Effector memory CD4-positive, alpha-beta T cell (primary cell): ENCODE measurements at regions not wholly inside any gene's neighbourhood (a gene's known extent, or its start where the extent isn't known, plus 50 kb on each side); places are given as distances from the start of the nearest gene placed in this dataset.

Experiments used
- DNase-seq, 3 donors: peaks; one replicate each; pipeline ENCODE4 v3.0.0-alpha.2; 2020
- H3K27ac ChIP-seq: 2 replicates; pipeline ENCODE4 v1.7.0; 2013; ENCODE audit warnings: mild to moderate bottlenecking, low read length, moderate library complexity; ENCODE audit not compliant: insufficient read depth, poor library complexity, severe bottlenecking
- H3K27me3 ChIP-seq: replicated peaks from 2 replicates; pipeline ENCODE4 v1.7.0; 2013; ENCODE audit warnings: mild to moderate bottlenecking, low read length; ENCODE audit not compliant: insufficient read depth, control insufficient read depth, poor library complexity, severe bottlenecking
- H3K36me3 ChIP-seq: 2 replicates; pipeline ENCODE4 v1.7.0; 2013; ENCODE audit warnings: mild to moderate bottlenecking, low read length, moderate library complexity; ENCODE audit not compliant: control insufficient read depth, insufficient read depth
- H3K4me1 ChIP-seq: 2 replicates; pipeline ENCODE4 v1.7.0; 2013; ENCODE audit warnings: low read length, mild to moderate bottlenecking; ENCODE audit not compliant: control insufficient read depth, insufficient read depth, poor library complexity, severe bottlenecking
- H3K4me3 ChIP-seq: 2 replicates; pipeline ENCODE4 v1.7.0; 2013; ENCODE audit warnings: low read length, low read depth, mild to moderate bottlenecking; ENCODE audit not compliant: insufficient read depth, poor library complexity, severe bottlenecking
- H3K9me3 ChIP-seq: 2 replicates; pipeline ENCODE4 v1.7.0; 2013; ENCODE audit warnings: mild to moderate bottlenecking, low read length, moderate library complexity; ENCODE audit not compliant: control insufficient read depth

DNA sequence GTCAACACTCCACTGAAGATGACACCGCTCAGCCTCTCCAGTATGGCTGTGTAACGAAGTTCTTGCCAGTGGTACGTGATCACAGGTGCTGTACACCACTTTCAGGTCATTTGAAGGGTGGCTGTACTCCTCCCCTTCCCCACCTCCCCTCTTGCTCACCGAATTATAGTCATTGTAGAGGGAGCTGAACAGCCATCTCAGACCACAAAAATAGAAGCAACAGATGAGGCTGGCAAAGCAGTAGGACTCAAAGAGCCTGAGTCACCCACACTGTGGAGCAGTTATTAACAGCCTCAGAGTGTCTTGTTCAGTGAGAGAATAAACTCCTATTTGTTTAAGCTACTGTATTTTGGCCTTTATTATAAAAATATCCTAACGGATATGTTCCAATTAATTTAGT, 192.5 kb upstream of the MCHR2 start:
- Histone ChIP-seq H3K36me3 (no peaks in the 10 kb centered on the region), H3K9me3 (no peaks in the 10 kb centered on the region), H3K27me3 (no peaks in the 10 kb centered on the region), H3K4me3 (no peak overlapping the region), H3K27ac (no peak overlapping the region), H3K4me1 (no peaks in the 10 kb centered on the region)
- no peak for DNase-seq

DNA sequence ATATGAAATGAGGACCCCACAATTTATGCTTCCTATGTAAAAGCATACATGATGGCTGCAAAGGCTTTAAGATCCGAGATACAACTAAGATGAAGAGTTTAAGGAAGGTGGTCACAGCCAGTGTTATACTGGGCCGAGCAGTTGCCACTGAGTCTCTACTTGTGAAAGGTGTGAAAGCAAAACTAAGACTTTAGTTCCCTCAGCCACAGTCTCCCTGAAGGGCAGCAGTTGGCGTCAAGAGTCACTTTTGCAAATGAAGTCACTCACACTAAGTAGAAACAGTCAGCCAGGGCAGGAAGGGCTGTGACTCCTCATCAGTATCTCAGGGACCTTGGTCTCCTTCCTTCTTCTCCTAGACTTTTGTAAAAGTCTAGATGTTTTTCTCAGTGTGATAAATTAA, 191.6 kb upstream of the MCHR2 start:
- Histone ChIP-seq H3K4me1 (no peaks in the 10 kb centered on the region), H3K36me3 (no peaks in the 10 kb centered on the region), H3K9me3 (no peaks in the 10 kb centered on the region), H3K4me3 (no peak overlapping the region), H3K27ac (no peak overlapping the region), H3K27me3 (no peaks in the 10 kb centered on the region)
- no peak for DNase-seq

DNA sequence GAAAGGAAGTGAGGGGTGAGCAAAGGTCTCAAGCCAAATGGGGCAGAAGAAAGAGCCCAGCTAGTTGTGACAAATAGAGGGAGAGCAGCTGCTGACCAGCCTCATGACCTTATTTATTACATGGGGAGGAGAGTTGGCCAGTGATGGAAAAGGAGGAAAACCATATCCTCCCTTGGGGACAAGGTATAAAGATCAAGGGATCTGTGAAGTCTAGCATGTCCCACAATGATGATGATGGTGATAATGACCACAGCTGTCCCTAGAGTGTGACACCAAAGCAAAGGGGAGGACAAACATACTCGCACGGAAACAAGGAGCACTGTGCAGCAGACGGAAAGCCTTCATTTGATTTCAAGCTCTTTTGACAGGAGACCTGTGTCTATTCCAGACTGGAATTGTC, 190.4 kb upstream of the MCHR2 start:
- no peaks in the 10 kb centered on the region for H3K27me3 ChIP-seq
- H3K4me1 ChIP-seq, result no peaks in the 10 kb centered on the region
- H3K4me3 ChIP-seq, result no peak overlapping the region
- H3K9me3 ChIP-seq, result no peaks in the 10 kb centered on the region
- no peak overlapping the region for H3K27ac ChIP-seq
- H3K36me3 ChIP-seq, result no peaks in the 10 kb centered on the region
- no peak for DNase-seq

DNA sequence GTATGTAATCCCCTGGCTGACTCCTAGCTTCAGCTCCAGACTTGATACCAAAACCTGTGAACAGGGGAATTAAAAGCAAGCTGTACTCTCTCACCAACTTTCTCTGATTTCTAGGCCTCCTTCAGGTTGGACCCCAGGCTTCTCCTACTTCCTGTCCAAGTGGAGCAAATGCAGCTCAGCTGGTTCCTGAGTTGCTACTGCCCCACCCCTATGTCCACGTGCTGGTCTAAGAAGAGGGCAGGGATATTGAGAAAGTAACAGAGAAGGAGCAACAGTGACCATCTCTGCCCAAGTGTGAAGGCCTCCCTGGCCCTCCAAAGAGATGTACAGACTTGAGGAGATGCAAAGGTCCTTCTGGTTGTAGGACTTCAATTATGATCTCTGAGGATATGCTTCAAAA, 188.3 kb upstream of the MCHR2 start:
- H3K4me3 ChIP-seq, result no peak overlapping the region
- H3K9me3 ChIP-seq, result no peaks in the 10 kb centered on the region
- no peaks in the 10 kb centered on the region for H3K4me1 ChIP-seq
- no peak for DNase-seq
- no peaks in the 10 kb centered on the region for H3K36me3 ChIP-seq
- no peak overlapping the region for H3K27ac ChIP-seq
- no peaks in the 10 kb centered on the region for H3K27me3 ChIP-seq

DNA sequence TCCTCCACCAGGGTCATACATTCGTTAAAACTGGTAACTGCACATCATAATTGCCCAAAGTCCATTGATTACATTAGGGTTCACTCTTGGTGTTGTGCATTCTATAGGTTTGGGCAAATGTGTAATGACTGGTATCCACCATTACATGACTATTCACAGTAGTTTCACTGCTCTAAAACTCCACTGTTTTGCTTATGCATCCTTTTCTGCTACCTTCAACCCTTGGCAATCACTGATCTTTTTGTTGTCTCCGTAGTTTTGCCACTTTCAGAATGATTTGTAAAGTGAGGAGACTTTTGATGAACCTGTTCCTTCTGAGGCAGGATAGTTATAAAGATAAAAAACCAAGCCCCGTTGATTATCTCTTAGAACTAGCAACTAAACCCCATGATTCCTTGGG, 187.3 kb upstream of the MCHR2 start:
- no peak for DNase-seq
- Histone ChIP-seq H3K4me3 (no peak overlapping the region), H3K4me1 (no peaks in the 10 kb centered on the region), H3K36me3 (no peaks in the 10 kb centered on the region), H3K27ac (no peak overlapping the region), H3K27me3 (no peaks in the 10 kb centered on the region), H3K9me3 (no peaks in the 10 kb centered on the region)

DNA sequence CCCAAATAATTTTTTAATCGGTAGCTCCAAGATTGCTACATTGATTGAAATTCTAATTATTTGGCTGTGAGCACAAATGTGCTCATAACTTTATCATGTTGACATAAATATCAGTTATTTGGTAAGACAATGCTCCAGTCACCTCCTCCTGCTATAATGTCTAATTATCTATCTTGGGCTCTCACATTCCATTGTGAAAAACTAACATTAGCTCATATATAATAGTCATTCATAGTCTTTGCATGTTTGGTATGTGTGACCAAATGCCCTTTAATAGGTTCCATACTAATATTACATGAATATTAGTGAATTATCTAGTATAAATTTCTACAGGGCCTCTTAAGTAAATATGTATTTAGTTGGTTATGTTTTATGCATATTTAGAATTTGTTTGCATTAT, 185.6 kb upstream of the MCHR2 start:
- Histone ChIP-seq H3K9me3 (no peaks in the 10 kb centered on the region), H3K36me3 (no peaks in the 10 kb centered on the region), H3K4me3 (no peak overlapping the region), H3K27ac (no peak overlapping the region), H3K4me1 (no peaks in the 10 kb centered on the region), H3K27me3 (no peaks in the 10 kb centered on the region)
- no peak for DNase-seq

DNA sequence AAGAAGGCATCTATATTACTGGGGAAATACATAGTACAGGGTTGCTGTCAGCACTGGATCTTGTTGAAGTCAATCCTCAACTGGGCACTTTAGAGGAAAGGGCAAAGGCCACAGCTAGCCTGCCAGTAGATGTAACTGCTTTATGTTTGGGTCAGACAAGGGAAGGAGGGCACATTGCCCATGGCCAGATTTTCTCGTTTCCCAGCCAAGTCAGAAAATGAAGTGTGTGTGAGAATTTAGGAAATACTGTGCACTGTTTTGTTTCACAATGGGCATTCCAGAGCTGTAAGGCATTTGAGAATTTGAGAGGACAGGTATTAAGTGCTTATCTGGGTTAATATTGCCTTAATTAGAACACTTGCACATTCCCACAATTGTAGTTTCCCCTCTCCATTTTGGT, 183.9 kb upstream of the MCHR2 start:
- Histone ChIP-seq H3K36me3 (no peaks in the 10 kb centered on the region), H3K4me1 (no peaks in the 10 kb centered on the region), H3K27ac (no peak overlapping the region), H3K27me3 (no peaks in the 10 kb centered on the region), H3K4me3 (no peak overlapping the region), H3K9me3 (no peaks in the 10 kb centered on the region)
- no peak for DNase-seq

DNA sequence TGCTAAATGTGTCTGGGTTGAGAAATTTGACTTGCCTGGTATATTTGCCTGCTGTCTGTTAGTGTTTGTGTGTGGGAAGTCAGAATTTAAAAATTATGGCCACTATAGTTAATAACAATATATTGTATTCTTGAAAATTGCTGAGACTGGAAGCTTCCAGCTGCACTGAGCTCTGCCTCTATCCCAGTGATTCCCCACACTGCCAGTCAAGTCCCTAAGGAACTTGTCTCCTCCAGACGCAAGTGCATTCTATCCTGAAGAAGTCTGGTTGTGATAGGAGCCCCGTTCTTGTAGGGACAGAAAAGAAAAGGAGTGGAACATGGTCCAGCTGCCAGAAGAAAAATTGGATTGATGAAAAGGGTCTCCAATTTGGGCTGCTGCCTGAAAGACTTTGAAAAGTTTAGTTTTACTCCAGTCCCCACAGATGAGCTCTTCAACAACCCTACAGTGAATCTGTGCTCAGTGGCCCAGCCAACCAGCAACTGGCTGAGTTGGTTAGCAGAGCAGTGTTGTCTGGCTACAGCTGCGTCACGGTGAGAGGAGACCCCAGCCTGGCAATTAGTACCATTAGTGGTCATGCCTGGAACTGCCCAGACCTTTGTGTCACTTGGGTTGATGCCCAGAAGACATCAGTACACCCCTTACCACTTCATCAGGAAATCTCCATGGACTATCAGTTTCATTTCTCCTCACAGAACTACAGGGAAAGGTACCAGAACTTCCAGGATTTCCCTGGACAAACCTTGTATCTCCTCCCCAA, 183.1 kb upstream of the MCHR2 start:
- Histone ChIP-seq H3K4me1 (no peaks in the 10 kb centered on the region), H3K27me3 (no peaks in the 10 kb centered on the region), H3K36me3 (no peaks in the 10 kb centered on the region), H3K9me3 (no peaks in the 10 kb centered on the region), H3K4me3 (no peak overlapping the region), H3K27ac (no peak overlapping the region)
- DNase-seq, result no peak

DNA sequence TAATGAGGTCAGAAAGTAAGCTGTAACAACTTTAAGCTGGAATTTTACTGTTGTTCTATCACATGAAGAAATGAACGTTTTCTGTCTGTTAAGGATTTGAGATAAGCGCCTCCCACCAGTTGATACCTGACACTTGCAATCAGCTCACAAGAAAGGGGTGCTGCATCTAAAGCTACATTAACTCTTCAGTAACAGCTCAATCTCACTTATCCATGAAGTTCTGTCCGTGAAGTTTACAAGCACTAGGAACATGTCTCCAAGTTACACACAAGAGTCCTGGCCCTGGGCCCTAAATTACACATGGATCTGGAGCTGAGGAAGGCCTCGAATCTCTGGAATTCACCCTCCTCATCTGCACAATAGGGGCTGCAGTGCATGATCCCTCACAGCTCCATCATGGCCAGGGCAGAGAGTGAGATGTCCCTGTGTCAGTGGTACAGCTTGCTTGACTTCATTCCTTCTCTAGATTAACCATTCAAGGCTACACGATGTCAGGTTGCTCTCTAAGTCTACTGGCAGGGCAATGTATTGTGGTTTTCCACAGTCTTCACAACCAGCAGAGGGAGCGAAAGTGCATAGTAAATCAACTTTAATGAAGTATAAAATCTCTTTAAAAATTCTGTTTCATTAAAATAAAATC, 182.4 kb upstream of the MCHR2 start:
- H3K4me3 ChIP-seq, result no peak overlapping the region
- no peak for DNase-seq

DNA sequence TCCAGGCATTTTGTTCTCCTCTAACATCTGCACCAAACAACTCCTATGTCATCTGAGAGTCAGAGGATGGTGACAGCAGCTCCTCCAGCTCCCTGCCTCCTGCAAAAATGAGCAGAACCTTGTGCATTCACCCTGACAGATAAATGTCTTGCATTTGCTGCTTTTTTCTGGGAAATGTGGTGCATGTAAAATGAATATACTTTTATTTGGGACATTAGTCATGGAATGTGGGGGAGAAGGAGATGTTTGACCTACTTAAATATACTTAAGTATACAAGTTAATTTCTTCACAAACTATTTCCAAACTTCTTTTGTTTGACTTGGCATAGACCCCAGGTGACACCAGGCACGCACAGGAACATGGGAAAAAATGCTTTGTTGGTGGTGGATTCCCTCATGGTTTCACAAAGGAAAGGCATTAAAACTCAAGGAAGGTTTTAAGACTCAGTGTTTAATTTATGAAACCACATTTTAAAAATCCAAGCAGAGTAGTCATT, 181.8 kb upstream of the MCHR2 start:
- H3K4me3 ChIP-seq, result no peak overlapping the region
- H3K4me1 ChIP-seq, result no peaks in the 10 kb centered on the region
- no peak overlapping the region for H3K27ac ChIP-seq
- no peaks in the 10 kb centered on the region for H3K27me3 ChIP-seq
- no peaks in the 10 kb centered on the region for H3K9me3 ChIP-seq
- no peak for DNase-seq
- no peaks in the 10 kb centered on the region for H3K36me3 ChIP-seq

More for the DNA sequence above, 182.4 kb upstream of the MCHR2 start:
- no peaks in the 10 kb centered on the region for H3K36me3 ChIP-seq
- no peaks in the 10 kb centered on the region for H3K9me3 ChIP-seq
- no peaks in the 10 kb centered on the region for H3K4me1 ChIP-seq
- H3K27me3 ChIP-seq, result no peaks in the 10 kb centered on the region
- no peak overlapping the region for H3K27ac ChIP-seq
